ENCODE measurements at regions not wholly inside any gene's neighbourhood (a gene's known extent, or its start where the extent isn't known, plus 50 kb on each side); places are given as distances from the start of the nearest gene placed in this dataset.
A peak's percentile ranks its signal among the peaks of the same experiment; 100 is the strongest.
"Not testable (repeated sequence)": the region's sequence is repeated elsewhere in the genome, so short reads cannot be mapped to it uniquely, and the experiment has no call there.

DNA sequence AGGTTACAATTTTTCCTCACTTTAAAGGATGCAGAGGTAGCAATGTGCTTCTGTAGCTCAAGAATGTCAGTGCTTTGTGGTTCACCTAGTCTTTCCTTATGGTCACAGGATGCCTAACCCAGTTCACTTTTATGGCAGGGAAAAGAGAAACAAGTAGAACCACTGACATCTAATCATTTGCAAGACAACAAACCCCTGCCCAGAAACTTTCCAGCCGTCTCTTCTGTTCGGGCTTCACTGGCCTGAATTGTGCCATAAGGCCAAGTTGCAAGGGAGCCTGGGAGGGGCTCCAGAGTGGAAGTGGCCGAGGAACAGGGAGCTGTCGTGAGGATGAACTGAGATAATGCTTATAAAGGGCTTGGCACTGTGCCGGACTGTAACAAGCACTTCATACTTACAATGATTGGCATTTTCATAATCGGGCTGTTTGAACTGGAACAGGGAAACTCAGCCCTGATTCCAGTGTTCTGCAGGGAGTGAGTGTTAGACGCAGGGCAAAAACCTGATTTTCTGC, 212.6 kb downstream of the BCAS1 start:
- FAIRE-seq (no peak), DNase-seq (ENCODE audit: low spot score) (no peak)

DNA sequence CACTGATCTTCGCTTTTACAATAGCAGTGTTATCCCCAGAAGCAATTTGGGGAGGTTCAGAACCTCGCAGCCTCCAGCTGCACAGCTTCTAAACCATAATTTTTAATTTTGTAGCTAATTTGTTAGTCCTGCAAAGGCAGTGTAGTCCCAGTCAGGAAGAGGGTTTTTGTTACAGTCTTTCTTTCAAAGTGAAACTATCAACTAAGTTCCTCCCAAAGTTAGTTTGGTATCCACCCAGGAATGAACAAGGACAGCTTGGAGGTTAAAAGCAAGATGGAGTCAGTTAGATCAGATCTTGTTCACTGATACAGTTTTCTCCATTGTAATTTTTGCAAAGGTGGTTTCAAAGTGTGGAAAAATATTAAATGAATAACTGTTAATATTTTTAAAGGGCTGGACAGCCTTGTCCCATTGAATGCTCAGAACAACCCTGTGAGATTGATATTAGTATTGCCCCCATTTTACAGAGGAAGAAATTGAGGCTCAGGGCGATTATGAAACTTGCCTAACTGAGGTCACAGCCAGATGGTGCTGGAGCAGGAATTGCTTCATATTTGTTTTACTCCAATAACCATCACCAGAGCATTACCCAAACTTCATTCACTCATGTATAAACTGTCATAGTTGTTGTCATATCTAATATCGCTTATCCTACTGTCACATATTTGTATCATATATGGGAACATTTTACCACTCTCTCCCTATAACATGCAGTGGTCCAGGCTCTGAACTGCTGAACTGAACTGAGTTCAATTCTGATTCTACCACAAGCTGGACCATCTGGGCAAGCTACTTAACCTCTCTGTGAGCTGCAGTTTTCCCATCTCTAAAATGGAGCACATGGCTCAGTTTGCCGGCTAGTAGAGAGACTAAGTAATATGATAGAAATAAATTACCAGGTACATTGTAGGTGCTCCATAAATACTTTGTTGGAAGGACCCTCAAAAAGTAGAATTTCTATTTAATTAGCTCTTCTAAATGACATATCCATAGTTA, 213.8 kb downstream of the BCAS1 start:
- DNase-seq (ENCODE audit: low spot score) (no peak), FAIRE-seq (no peak)

DNA sequence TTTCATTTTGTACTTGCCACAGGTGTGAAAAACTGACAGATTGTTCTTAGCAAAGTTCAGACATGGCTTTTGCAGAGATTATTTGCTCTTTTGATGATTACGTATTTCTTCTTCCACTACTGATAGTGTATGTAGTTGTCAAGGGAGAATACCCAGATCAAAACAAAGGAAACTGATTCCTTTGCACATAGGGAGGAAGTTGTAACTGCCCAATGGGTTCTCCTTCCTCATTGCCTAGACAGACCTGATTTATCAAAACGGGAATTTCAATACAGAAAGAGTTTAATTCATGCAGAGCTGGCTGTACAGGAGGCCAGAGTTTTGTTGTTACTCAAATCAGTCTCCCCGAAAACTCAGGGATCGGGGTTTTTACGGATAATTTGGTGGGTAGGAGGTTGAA, 214.7 kb downstream of the BCAS1 start:
- no peak for FAIRE-seq
- no peak for DNase-seq (ENCODE audit: low spot score)

DNA sequence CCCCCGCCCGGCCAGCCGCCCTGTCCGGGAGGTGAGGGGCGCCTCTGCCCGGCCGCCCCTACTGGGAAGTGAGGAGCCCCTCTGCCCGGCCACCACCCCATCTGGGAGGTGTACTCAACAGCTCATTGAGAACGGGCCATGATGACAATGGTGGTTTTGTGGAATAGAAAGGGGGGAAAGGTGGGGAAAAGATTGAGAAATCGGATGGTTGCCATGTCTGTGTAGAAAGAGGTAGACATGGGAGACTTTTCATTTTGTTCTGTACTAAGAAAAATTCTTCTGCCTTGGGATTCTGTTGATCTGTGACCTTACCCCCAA, 215.8 kb downstream of the BCAS1 start:
- FAIRE-seq; DNase-seq (ENCODE audit: low spot score): not testable (repeated sequence)

DNA sequence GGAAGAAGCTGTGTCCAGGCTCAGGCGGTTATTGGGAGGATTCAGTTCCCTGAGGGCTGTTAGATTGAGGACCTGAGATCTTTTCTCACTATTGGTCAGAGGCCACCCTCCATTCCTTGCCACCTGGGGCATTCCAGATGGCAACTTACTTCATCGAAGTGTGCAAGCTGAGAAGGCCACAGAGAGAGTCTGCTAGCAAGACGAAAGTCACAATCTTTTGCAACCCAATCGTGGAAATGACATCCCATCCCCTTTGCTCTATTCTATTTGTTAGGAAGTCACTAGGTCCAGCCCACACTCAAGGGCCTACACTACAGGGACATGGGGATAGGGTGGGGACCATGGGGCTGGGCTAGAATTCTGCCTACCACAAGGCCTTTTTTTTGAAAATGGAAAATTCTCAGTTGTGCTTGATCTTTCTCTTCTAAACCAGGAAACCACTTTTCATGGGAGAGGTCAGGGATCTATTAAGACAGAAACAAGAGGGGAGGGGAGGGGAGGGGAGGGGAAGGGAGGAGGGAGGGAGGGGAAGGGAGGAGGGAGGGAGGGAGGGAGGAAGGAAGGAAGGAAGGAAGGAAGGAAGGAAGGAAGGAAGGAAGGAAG, 217.2 kb downstream of the BCAS1 start:
- no peak for DNase-seq (ENCODE audit: low spot score)
- FAIRE-seq, result no peak

DNA sequence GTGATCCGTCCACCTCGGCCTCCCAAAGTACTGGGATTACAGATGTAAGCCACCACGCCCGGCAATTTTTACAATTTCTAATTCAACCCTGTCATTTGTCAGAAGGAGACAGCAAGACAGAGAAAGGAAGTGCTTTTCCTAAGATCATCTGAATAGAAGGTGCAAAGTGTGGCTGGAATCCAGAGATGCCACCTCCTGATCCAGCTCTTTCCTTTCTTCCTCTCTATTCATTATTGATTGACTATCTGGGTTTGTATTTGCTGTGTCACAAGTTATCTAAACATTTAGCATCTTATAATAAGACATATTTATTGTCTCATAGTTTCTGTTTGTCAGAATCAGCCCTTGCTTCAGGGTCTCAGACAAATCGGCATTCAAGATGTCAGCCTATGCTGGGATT, 217.7 kb downstream of the BCAS1 start:
- DNase-seq (ENCODE audit: low spot score) (no peak), FAIRE-seq (no peak)

DNA sequence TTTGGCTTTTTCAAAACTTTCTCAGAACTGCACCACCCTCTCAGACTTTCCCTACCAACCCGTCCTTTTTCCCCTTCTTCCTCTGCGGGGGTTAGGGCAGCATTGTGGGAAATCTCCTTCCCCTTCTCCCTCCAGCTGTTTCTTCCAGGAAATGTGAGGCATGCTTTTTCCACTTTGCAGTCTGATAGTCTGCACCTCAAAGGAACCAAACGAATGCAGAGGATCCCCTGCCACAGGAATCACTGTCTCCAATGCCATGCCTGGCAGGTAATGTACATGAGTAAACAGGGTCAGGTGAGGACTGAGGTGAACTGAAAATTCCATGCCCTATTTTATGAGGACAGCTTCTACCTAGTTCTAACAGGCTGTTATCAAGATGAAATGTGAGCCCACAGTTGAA, 218.4 kb downstream of the BCAS1 start:
- FAIRE-seq (no peak), DNase-seq (ENCODE audit: low spot score) (no peak)

DNA sequence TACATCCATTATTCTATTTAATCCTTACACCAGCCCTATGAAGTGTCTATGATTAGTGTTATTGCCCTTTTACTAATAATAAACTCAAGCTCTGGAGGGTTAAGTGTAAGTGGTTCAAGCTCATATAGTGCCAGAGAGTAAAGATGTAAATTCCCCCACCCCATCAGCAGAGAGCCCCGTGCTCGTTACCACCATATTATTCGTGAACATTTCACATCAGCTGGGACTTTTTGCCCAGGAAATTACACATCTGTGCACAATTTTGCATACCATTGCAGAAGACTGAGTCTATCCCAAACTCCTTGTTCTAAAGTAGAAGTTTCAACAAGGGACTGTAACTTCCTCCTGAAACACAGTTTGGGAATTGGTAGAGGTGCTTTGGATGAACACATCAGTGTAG, 220.1 kb downstream of the BCAS1 start:
- FAIRE-seq, result no peak
- no peak for DNase-seq (ENCODE audit: low spot score)

DNA sequence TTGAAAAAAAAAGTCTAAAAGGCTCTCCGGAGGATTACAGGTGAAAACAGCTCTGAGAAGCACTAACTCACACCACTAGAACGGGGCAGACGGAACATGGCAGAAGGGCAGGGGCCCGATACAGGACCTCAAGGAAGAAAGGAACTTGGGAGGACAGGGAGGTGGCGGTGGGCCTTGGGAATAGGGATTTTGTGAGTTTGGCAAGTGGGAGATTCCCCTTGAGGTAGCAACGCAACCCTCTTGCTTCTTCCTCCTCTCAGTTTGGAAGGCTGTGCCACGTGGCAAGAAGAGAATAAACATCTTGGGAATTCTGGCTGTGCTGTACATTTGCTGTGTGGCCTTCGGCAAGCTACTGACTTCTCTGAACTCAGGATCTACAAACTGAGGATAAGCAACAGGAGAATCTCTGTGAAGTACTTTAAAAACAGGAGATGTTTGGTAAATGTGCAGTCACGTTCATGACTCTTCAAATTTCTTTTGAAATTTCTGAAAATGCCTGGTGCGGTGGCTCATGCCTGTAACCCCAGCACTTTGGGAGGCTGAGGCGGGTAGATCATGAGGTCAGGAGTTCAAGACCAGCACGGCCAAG, 220.8 kb downstream of the BCAS1 start:
- no peak for FAIRE-seq
- DNase-seq (ENCODE audit: low spot score), result no peak

DNA sequence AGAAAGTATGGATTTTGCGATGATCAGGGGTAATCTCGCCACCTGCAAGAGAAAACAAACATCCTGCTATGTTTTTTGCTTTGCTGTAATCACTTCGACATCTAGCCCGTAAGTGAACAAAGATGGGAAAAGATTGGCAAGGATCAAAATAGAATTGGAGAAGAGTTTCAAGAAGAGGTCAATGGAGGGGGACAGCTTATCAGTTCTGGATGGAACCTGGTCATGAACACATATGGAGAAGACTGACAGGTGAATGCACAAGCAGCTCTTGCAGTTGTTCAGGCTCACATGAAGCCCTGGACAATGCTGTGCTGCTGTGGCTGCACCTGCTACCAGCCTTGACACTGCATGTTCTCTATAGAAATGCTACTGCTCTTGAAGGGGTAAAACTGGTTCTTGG, 222.1 kb downstream of the BCAS1 start:
- no peak for FAIRE-seq
- no peak for DNase-seq (ENCODE audit: low spot score)

DNA sequence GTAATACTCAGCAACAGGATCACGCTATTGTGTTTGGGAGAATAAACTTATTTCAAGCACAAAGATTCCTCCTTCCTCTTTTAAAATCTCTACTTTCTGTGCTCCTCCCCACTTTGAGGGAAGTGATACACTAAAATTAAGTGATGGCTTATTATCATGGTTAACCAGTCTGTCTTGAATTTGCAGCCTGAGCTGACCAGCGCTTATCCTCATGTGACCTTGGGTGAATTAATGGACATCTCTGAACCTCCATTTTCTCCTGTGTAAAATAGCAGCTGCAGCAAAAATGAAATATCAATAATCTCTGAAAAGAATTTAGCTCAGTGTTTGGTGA, 222.6 kb downstream of the BCAS1 start:
- FAIRE-seq (no peak), DNase-seq (ENCODE audit: low spot score) (no peak)

DNA sequence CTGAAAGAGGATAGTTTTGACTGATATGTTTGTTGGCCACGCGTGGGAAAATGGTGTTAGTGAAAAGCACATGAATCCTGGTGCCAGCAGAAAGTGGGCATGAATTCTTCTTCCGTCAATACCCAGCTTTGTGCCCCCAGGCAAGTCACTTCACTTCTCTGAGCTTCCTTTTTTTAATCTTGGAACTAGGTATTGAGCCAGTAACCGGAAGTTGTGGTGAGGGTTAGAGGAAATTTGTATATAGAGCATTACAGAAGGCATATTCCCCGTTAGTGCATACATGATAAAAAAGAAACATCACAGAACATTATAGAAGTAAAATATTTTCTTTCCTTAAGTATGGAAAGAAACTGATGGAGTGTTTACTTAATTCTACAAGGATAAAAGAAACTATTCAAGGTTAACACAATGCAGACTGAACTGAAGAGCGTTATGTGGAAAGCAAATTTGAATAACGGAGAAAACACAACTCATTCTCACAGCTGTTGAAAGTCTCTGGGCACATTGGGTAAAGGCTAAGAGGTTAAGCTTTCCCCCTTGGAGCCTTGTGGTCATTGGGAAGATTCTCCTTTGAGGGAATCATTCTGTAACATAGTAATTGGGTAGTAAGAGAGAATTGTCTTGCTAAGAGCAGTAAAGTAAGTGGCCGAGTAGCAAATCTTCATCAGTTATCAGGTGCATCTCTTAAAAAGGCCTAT, 223.1 kb downstream of the BCAS1 start:
- FAIRE-seq (no peak), DNase-seq (ENCODE audit: low spot score) (no peak)

DNA sequence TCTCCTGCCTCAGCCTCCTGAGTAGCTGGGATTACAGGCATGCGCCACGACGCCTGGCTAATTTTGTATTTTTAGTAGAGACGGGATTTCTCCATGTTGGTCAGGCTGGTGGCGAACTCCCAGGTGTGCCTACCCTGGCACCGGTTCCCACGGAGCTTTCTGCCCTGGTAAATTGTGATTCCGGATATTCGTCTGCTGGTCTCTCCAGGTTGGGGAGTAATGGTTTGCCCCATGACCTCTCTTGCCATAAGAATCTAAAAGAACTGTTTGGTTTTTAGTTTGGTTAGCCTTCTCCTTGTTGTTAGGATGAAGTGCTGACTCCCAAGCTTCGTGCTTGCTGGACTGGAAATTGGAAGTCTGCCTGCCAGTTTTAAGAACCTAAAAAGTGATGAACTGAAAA, 223.8 kb downstream of the BCAS1 start:
- FAIRE-seq (no peak), DNase-seq (ENCODE audit: low spot score) (no peak)

DNA sequence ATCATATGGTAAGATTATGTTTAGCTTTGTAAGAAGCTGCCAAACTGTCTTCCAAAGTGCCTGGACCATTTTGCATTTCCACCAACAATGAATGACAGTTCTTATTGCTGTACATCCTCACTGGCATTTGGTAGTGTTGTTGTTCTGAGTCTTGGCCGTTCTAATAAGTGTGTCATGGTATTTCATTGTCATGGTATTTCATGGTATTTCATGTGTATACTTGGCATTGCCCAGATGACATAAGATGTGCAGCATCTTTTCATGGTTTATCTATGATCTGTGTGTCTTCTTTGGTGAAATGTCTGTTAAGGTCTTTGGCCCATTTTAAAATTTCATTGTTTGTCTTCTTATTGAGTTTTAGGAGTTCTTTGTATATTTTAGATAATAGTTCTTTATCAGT, 224.4 kb downstream of the BCAS1 start:
- no peak for DNase-seq (ENCODE audit: low spot score)
- FAIRE-seq, result no peak

DNA sequence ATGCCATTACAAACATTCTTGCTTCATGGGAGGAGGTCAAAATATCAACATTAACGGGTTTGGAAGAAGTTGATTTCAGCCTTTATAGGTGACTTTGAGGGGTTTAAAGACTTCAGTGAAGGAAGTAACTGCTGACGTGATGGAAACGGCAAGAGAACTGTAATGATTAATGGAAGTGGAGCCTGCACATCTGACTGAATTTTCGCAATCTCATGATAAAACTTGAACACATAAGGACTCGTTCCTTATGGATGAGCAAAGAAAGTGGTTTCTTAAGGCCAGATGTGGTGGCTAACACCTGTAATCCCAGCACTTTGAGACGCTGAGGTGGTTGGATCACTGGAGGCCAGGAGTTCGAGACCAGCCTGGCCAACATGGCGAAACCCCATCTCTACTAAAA, 226.1 kb downstream of the BCAS1 start:
- DNase-seq (ENCODE audit: low spot score), result peak; percentile 29
- FAIRE-seq, result no peak

DNA sequence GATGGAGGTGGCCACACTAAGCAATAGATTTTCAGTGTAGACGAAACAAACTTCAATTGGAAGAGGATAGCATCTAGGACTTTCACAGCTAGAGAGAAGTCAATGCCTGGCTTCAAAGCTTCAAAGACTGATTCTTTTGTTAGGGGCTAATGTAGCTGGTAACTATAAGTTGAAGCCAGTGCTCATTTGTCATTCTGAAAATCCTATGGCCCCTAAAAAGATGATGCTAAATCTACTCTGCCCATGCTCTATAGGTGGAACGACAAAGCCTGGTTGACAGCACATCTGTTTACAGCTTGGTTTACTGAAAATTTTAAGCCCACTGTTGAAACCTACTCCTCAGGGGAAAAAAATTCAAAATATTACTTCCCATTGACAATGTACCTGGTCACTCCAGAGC, 226.7 kb downstream of the BCAS1 start:
- FAIRE-seq (no peak), DNase-seq (ENCODE audit: low spot score) (no peak)

DNA sequence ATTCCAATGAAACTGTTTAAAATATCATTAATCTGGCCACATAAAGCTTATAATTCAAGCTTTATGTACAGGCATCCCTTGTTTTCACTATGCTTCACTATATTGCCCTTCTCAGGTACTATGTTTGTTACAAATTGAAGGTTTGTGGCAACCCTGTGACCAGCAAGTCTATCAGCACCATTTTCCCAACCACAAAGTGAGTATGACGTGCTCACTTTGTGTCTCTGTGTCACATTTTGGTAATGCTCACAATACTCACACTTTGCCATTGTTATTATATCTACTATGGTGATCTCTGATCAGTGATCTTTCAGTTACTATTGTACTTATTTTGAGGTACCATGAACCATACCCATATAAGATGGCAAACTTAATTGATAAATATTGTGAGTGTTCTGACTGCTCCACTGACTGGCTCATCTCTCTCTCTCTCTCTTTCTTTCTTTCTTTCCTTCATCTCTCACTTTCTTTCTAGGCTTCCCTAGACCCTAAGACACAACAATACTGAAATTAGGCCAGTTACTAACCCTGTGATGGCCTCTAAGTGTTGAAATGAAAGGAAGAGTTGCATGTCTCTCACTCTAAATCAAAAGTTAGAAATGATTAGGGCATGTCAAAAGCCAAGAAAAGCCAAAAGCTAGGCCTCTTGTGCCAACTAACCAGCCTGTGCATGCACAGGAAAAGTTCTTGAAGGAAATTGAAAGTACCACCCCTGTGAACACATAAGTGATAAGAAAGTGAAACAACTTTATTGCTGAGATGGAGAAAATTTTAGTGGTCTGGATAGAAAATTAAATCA, 227.9 kb downstream of the BCAS1 start:
- FAIRE-seq (no peak), DNase-seq (ENCODE audit: low spot score) (no peak)

DNA sequence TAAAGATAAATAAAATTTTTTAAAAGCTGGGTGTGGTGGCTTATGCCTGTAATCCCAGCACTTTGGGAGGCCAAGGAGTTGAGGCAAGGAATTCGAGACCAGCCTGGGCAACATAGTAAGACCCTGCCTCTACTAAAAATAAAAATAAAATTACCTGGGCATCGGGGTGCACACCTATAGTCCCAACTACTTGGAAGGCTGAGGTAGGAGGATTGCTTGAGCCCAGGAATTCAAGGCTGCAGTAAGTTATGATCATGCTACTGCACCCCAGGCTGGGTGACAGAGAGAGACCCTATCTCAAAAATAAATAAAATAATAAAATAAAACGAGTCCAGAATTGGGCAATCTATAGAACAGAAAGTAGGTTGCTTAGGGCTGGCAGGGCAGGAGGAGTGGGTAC, 228.7 kb downstream of the BCAS1 start:
- DNase-seq (ENCODE audit: low spot score) (no peak), FAIRE-seq (no peak)

DNA sequence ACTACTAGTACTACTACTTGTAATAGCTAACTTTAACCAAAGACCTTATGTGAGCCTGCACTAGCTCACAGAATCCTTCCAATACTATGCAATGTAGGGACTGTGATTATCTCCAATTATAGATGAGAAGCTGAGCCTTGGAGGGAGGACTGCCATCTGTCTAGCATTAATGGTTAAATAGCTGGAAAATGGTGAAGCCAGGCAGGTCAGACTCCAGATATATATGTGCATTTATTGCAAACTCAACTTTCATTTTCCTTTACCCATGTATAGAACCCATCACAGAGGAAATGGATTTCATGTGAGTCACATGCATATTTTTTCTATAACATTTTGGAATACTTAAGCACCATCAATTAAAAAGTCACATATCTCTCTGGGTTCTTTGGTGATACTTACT, 229.9 kb downstream of the BCAS1 start:
- FAIRE-seq (no peak), DNase-seq (ENCODE audit: low spot score) (no peak)

DNA sequence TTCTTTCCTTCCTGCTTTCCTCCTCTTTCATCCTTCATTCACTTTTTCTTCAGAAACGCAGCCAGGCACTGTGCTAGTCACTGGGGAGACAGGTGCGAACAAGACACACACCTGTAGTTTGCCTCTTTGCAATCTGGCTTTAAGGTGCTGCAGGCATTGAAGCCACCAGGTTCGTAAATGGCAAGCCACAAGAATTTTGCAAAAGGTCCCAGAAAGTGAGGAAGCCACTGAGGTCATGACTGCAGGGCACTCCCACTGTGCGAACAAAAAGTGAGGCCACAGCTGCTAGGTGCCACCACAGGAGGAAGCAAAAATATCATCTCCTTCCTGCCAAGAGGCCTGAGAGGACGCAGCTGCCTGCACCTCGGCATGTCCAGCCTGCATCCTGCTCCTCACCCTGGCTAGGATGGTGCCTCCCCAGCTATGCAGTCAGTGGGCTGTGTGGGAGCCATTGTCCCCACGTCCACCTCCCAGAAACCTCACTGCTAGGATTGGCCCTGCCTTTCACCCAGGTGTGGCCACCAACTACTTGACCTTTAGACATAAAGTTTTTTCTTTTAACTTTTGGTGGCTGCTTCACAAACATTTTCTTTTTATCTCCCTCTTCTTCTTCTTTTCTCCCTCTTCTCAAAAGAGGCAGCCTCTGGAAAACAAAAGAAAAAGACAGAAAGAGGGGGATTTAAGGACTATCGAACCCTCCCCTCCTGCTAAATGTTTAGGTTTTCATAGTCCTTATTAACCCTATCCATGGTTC, 230.8 kb downstream of the BCAS1 start:
- FAIRE-seq (no peak), DNase-seq (ENCODE audit: low spot score) (no peak)
